DMS114 treated with DMSO at 0.1 percent for 48 hours (cell line): ENCODE measurements at regions not wholly inside any gene's neighbourhood (a gene's known extent, or its start where the extent isn't known, plus 50 kb on each side); places are given as distances from the start of the nearest gene placed in this dataset.

Experiments
- DNase-seq: peaks from one replicate; lab custom pipeline; 2025; ENCODE audit not compliant: unreplicated experiment; lab: John Stamatoyannopoulos, UW

DNA sequence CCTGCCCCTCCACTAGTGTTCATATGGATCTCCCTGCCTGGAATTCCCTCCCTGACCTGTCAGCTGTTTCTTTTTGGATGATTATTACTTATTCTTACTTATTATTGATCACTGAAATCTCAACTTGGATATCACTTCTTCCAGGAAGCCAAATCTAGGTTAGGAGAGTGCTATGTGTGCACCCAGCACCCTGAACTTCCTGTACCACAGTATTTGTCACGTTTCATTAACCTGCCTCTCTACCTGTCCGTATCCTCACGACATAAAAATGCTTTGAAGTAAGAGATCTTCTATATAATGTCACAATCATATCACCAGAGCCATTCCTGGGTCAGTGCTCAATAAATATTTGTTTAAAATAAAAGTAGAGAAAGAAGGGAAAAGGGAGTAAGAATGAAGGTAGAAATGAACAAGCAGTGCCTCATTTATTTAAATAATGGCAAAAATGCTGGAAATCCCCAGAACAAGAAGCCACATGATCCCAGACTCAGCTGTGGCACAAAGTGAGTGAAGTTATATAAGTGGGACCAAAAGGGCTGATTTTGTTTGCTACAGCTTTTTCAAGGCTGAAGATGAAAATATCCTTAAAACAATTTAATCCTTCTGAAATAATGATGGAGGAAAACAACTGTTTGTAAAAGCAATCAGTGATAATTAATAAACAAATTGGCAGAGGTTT is 88.0 kb upstream of the MANEA start:
- DNase-seq = no peak

DNA sequence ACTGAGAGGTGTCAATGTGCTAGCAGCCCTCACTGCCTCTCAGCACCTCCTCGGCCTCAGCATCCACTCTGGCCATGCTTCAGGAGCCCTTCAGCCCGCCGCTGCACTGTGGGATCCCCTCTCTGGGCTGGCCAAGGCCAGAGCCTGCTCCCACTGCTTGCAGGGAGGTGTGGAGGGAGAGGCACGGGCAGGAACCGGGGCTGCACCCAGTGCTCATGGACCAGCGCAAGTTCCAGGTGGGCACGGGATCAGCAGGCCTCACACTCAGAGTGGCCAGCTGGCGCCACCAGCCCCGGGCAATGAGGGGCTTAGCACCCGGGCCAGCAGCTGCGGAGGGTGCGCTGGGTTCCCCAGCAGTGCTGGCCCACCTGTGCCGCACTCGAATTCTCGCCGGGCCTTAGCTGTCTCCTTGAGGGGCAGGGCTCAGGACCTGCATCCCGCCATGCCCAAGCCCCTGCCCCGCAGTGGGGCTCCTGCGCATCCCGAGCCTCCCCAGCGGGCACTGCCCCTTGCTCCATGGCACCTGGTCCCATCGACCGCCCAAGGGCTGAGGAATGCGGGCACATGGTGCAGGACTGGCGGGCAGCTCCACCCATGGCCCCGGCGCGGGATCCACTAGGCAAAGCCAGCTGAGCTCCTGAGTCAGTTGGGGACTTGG is 80.4 kb upstream of the MANEA start:
- no peak for DNase-seq

DNA sequence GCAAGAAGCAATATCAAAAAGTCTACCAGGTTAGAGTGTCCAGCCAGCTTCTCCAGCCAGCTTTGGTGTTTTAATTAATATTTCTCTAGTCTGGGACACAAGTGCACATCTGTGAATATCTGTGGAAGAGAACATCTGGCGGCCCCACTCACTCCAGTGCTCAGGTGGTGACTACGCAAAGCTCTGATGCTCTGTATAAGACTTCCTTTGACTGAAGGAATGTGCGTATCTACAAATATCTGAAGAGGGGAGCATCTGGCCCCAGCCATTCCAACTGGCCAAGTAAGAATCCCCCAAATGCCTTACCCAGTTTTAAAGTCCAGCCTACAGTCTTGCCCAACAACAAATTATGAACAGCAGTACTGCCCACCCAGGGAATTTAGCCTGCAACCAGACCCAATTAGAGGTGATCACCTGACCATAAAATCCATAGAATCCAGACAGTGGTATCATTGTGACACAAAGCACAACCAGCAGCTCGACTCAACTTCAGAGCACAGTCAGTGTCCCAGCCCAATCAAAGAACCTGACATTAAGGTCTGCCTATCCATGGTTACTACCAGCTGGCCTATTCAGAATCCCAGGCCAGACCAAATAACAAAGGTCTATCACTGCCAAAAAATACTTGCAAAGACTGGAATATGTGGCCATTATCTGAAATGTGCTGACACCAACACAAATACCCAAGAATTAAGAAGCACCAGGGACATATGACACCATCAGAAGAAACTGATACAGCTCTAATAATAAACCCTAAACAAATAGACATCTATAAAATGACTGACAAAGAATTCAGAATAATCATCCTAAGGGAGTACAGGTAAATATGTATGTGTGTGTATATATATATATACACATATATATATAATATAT is 76.1 kb upstream of the MANEA start:
- DNase-seq = no peak

GRCh38 chr6:95503568-95503967 is 73.8 kb upstream of the MANEA start:
- no peak for DNase-seq

DNA sequence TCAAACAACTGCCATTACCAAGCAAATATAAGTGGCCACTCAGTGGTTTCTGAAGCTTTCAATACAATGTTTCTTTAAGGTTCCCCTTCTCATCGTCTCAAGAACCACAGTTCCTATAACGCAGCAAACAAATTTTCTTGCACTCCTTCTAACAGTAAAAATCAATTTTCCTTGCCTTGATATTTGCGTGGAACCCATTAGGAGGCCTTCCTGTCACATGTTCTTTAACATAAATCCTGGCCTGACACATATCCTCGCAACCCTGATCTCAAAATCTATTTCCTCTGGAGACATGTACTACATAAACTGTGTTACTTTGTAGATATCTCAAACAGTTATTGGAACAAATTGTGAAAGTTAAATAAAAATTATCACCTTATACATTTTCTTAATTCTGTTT is 65.9 kb upstream of the MANEA start:
- no peak for DNase-seq

DNA sequence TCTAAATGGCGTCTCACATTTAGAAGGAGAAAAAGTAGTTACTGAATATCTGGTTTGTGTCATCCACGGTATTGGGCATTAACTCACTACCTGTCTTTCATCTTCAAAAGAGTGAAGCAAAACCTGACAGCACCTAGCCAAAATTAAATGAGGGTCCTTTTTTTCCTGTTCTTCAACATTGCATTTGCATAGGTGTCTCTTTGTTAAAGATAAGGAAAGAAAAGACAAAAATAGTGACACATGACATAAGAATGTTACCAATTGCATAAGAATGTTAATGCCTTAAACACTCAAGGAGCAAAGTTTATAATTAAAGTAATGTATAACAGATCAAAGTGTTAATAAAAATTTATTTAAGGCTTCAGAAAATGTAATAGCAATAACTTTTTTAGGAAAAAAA is 61.4 kb upstream of the MANEA start:
- DNase-seq = no peak

GRCh38 chr6:95517004-95517403 is 60.3 kb upstream of the MANEA start:
- no peak for DNase-seq

GRCh38 chr6:95517568-95517967 is 59.8 kb upstream of the MANEA start:
- no peak for DNase-seq

- no peak for DNase-seq
Measured at GRCh38 chr6:95518630-95519227, 58.6 kb upstream of the MANEA start.

DNA sequence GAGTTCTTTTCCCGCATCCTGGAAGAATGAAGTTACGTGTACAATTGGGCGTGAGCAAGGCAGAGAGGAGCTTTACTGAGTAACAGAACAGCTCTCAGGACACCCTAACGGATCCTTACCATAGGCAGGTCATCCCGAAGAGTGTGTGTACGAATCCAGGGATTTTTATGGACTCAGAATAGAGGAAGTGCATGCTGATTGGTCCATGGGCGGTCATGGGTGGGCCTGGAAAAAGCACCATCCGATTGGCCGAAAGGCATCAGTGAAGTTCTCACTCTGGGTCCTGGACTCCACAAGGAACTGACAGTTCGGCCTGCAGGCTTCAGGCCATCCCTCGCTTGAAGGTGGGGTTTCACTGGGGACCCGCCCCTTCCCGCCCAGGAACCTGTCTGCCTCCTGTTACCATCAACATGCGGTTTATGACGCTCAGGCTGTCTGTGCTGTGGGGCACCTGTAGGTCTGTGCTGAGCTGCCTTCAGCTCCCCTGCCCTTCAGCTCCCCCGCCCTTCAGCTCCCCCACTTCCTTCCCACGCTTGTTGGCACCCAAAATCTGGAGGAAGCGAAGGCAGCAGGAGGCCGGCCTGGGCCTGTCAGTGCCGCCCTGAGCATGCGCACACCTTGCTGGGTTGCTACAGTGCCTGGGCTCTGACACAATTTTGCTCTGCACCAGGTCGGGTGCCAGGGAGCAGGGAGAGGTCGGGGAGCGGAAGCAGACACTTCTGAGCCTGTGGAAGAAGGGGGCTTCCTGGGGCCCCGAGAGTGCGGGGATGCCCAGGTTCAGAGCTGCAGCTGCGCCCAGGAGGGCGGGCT is 57.9 kb upstream of the MANEA start:
- no peak for DNase-seq

DNA sequence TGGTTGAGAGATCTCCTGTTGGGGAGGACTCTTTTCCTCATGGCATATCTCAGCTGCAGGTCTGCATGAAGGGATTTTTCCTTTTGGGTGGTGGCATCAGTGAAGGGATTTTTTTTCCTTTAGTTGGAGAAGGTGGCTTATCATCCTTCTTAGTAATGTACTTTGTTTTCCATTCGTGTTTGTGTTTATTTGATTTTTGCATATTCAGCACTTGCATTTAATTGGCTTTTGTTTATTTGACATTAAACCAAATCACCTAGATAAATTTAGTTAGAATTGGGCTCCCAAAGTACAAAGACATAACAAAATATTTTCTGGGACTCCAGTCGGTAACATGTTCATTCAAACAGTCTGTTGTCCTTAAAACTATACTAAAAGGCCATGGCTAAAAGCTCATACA is 56.2 kb upstream of the MANEA start:
- DNase-seq = no peak
